Retinal pigment epithelial cell (primary cell): ENCODE measurements at regions not wholly inside any gene's neighbourhood (a gene's known extent, or its start where the extent isn't known, plus 50 kb on each side); places are given as distances from the start of the nearest gene placed in this dataset.

Experiments used
- DNase-seq: peaks from one replicate; pipeline ENCODE4 v3.0.0-alpha.2; 2010; ENCODE audit warnings: low read depth
- H3K4me3 ChIP-seq: 2 replicates; pipeline ENCODE4 v1.5.1; 2011; ENCODE audit warnings: mild to moderate bottlenecking, low read length, control low read depth, moderate library complexity
- TF ChIP-seq, protein P1 (sequence below): conservative IDR thresholded peaks from 2 replicates; pipeline ENCODE4 v1.5.1; 2011; ENCODE audit warnings: low read depth, low read length, control low read depth, inconsistent platforms

DNA sequence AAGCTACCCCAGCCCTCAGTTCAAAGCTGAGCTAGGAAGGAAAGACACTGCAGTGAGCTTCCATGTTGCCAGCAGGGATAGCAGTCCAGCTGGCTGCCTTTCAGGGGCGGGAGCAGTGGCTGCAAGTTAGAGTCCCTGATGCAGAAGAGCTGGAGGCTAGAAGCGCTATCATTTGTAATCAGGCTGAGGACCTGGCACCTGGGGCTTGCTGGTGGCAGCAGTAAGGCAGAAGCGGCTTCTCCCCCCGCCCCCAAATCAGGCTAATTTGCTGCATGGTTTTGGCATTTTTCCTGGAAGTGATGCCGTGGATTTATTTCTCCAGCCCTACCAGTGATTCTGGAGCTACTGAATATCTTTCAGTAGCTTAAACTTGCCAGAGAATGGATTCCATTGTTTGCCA, 203.3 kb downstream of the CLCN4 start:
- DNase-seq: no peak
- TF ChIP-seq, protein P1, sequence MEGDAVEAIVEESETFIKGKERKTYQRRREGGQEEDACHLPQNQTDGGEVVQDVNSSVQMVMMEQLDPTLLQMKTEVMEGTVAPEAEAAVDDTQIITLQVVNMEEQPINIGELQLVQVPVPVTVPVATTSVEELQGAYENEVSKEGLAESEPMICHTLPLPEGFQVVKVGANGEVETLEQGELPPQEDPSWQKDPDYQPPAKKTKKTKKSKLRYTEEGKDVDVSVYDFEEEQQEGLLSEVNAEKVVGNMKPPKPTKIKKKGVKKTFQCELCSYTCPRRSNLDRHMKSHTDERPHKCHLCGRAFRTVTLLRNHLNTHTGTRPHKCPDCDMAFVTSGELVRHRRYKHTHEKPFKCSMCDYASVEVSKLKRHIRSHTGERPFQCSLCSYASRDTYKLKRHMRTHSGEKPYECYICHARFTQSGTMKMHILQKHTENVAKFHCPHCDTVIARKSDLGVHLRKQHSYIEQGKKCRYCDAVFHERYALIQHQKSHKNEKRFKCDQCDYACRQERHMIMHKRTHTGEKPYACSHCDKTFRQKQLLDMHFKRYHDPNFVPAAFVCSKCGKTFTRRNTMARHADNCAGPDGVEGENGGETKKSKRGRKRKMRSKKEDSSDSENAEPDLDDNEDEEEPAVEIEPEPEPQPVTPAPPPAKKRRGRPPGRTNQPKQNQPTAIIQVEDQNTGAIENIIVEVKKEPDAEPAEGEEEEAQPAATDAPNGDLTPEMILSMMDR: no peak
- H3K4me3 ChIP-seq: no peak overlapping the region

GRCh38 chrX:10365532-10366265, 208.9 kb downstream of the CLCN4 start:
- H3K4me3 ChIP-seq: no peak overlapping the region
- DNase-seq: no peak
- TF ChIP-seq, protein P1: no peak

DNA sequence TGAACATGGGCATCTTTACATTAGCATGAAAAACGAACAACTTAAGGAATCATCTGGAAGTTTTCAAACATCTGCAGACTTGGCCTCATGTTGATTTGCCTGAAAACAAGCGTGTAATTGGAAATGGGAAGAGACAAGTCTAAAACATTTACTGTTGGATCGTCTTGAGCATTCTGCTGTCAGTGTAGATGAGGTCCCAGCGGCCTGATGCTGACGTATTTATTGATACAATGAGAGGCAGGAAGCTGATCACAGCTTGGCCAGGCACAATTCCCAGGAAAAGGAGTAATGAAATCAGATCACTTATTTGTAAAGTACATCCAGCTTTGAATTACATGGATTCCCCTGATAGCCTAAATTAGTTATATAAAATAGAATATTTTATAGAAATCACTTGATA, 210.6 kb downstream of the CLCN4 start:
- TF ChIP-seq, protein P1: no peak
- DNase-seq: no peak
- no peak overlapping the region for H3K4me3 ChIP-seq

GRCh38 chrX:10370976-10371375, 214.2 kb downstream of the CLCN4 start:
- no peak overlapping the region for H3K4me3 ChIP-seq
- no peak for DNase-seq
- TF ChIP-seq, protein P1: no peak

GRCh38 chrX:10377427-10377826, 220.7 kb downstream of the CLCN4 start:
- TF ChIP-seq, protein P1: no peak
- H3K4me3 ChIP-seq: no peak overlapping the region
- DNase-seq: no peak

DNA sequence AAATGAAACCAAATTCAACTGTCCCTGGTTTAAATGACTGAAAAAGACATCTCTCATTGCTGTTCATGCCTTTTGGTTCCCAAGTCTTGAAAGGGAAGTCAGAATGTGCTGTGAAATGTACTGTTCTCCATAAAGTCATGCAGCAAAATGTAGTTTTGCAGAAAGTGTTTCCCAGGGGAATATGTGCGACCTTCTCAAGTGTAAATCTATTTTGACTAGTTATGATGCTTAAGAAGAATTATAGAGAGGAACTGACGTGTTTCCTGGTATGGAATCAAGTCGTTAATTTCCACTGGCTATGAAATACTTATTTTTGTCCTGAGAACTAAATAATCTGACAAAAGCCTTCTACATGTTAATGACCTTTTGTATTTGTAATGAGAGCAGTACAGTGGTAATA, 223.1 kb downstream of the CLCN4 start:
- DNase-seq: no peak
- TF ChIP-seq, protein P1: no peak
- H3K4me3 ChIP-seq: no peak overlapping the region

DNA sequence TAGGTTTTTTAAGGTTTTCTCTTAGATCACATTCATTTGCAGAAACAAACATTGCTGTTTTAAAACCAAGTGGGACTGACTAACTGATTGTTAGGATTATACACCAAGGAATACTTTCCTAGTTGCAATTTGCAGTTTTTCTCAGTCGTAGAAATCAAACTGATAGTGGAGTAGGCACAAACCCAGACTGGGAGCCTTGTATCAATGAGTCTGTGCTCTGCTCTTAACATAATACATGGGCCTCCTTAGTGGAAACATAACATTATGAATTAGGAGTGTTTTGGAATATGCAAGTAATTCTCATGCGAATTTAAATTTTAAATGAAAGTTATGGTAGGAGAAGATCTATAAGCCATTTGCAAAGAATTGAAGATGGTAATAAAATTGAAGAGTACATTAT, 223.5 kb downstream of the CLCN4 start:
- no peak for DNase-seq
- TF ChIP-seq, protein P1: no peak
- no peak overlapping the region for H3K4me3 ChIP-seq
